WERI-Rb-1 (cell line): ENCODE measurements at regions not wholly inside any gene's neighbourhood (a gene's known extent, or its start where the extent isn't known, plus 50 kb on each side); places are given as distances from the start of the nearest gene placed in this dataset.
"Not testable (repeated sequence)": the region's sequence is repeated elsewhere in the genome, so short reads cannot be mapped to it uniquely, and the experiment has no call there.

ENCODE experiments used
- DNase-seq: peaks from one replicate; pipeline ENCODE4 v3.0.0-alpha.2; 2020
- H3K27ac ChIP-seq: fragments of 250-450 bp; sonication (Bioruptor Pico); 2 replicates; pipeline ENCODE4 v1.5.1; 2020; ENCODE audit warnings: mild to moderate bottlenecking, moderate library complexity
- H3K27me3 ChIP-seq: fragments of 250-450 bp; sonication (Bioruptor Pico); 2 replicates; pipeline ENCODE4 v1.5.1; 2021; ENCODE audit warnings: mild to moderate bottlenecking, low read depth, moderate library complexity; ENCODE audit not compliant: insufficient read depth, severe bottlenecking
- H3K36me3 ChIP-seq: fragments of 250-450 bp; sonication (Bioruptor Pico); 2 replicates; pipeline ENCODE4 v1.5.1; 2020; ENCODE audit warnings: mild to moderate bottlenecking, moderate library complexity
- H3K4me3 ChIP-seq: 2 replicates; pipeline ENCODE4 v1.5.1; 2011; ENCODE audit warnings: low read depth, mild to moderate bottlenecking, control low read depth, low read length
- H3K9me3 ChIP-seq: fragments of 250-450 bp; sonication (Bioruptor Pico); 2 replicates; pipeline ENCODE4 v1.5.1; 2021; ENCODE audit warnings: mild to moderate bottlenecking, moderate library complexity; ENCODE audit not compliant: severe bottlenecking
- TF ChIP-seq, protein P1 (sequence below): IDR thresholded peaks from 2 replicates; pipeline ENCODE4 v1.5.1; 2011; ENCODE audit warnings: low read depth, mild to moderate bottlenecking, control low read depth, inconsistent platforms, low read length

DNA sequence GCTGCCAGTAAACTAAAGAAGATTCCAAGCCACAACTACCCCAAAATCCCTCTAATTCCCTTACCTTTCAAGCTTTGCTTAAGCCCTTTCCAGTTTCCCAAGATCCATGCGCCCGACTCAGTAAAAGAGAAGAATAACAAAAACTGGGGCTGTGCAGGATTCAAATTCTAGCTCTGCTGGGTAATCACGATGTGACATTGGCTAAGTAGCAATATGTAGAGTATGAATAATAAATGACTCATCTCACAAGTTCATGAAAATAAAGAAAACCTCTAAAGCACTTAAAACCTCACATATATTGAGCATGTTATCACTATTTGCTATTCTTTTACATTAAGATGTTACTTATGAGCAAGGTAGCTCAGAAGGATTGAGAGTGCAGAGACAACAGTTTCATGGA lies 522.2 kb upstream of the ZNF717 start:
- H3K27ac ChIP-seq, result no peak overlapping the region
- no peak overlapping the region for H3K4me3 ChIP-seq
- TF ChIP-seq, protein P1, sequence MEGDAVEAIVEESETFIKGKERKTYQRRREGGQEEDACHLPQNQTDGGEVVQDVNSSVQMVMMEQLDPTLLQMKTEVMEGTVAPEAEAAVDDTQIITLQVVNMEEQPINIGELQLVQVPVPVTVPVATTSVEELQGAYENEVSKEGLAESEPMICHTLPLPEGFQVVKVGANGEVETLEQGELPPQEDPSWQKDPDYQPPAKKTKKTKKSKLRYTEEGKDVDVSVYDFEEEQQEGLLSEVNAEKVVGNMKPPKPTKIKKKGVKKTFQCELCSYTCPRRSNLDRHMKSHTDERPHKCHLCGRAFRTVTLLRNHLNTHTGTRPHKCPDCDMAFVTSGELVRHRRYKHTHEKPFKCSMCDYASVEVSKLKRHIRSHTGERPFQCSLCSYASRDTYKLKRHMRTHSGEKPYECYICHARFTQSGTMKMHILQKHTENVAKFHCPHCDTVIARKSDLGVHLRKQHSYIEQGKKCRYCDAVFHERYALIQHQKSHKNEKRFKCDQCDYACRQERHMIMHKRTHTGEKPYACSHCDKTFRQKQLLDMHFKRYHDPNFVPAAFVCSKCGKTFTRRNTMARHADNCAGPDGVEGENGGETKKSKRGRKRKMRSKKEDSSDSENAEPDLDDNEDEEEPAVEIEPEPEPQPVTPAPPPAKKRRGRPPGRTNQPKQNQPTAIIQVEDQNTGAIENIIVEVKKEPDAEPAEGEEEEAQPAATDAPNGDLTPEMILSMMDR, result no peak
- H3K36me3 ChIP-seq, result no peaks in the 10 kb centered on the region
- H3K9me3 ChIP-seq, result no peaks in the 10 kb centered on the region
- H3K27me3 ChIP-seq, result no peaks in the 10 kb centered on the region
- no peak for DNase-seq

DNA sequence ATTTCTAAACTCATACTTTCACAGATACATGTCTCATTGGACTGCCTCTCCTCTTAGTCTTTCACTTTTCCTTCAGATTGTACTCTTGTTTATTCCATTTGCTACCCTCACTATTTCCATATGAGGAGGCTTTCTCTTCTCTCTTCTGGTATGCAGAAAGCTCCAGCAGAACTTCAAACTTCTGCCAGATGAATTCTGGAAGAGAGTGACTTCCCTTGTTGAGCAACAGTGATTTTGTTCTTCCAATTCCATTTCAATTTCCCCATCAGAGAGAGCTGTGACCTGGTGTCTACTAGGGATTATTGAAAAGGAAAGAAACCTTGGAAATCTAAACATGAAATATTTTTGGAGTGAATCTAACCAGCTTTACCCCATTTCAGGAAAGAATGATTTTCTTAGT lies 523.2 kb upstream of the ZNF717 start:
- Histone ChIP-seq H3K27me3 (no peaks in the 10 kb centered on the region), H3K27ac (no peak overlapping the region), H3K9me3 (no peaks in the 10 kb centered on the region), H3K36me3 (no peaks in the 10 kb centered on the region), H3K4me3 (no peak overlapping the region)
- DNase-seq, result no peak
- TF ChIP-seq, protein P1, result no peak

DNA sequence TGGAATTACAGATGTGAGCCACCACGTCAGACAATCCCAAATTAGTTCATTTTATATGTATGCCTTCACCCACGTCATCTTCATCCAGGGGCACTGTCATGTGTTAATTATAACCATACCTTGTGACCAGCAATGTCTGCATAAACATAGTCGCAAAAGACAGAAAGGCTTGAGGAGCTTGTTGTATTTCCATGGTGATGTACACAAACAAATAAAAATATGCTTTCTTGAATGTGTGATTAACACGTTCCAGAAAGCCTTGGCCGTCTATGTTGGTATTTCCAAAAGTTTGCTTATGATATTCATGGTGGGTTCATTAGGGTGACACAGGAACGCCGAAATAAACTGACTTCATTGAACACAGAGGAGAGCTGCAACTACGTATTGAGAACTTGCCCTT lies 524.7 kb upstream of the ZNF717 start:
- no peaks in the 10 kb centered on the region for H3K36me3 ChIP-seq
- TF ChIP-seq, protein P1, result no peak
- no peaks in the 10 kb centered on the region for H3K27me3 ChIP-seq
- H3K4me3 ChIP-seq, result no peak overlapping the region
- H3K27ac ChIP-seq, result no peak overlapping the region
- H3K9me3 ChIP-seq, result no peaks in the 10 kb centered on the region
- DNase-seq, result no peak

DNA sequence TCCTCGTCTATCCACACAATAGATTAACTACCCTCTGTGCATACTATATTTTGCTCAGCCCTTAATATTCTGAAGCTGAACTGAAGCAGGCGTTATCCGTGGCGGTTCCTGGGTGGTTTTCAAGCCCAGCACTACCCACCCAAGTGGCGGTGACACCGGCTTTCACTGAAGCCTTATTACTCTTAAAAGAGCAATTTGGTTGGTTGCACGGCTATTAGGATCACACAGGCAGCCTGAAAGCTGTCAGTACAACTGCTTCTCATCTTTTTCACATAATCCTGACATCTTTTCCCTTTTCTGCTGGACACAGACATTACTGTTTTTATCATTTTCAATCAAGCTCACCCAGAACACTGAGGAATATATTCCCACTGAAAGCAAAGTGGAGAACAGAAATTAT lies 525.3 kb upstream of the ZNF717 start:
- Histone ChIP-seq H3K9me3 (no peaks in the 10 kb centered on the region), H3K4me3 (no peak overlapping the region), H3K27ac (no peak overlapping the region), H3K36me3 (no peaks in the 10 kb centered on the region), H3K27me3 (no peaks in the 10 kb centered on the region)
- no peak for DNase-seq
- TF ChIP-seq, protein P1, result no peak

DNA sequence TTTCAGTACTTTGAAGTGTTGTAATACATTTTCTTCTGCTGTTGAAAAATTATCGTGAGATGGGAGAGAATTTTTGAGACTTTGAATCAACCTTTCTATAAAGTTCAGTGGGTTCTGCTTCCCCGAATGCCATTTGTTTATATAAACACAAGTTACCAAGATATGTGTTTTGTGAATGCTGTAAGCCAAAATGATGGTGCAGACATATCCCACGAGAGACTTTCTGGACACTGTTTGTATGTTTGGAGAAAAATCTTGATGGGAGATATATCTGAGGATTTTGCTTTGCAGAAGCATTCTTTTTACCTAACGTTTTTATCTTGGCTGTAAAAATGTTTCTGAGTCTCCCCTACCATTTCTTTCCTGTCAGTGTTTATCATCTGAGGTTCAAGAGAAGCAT lies 526.6 kb upstream of the ZNF717 start:
- H3K4me3 ChIP-seq, result no peak overlapping the region
- H3K36me3 ChIP-seq, result no peaks in the 10 kb centered on the region
- TF ChIP-seq, protein P1, result no peak
- no peak overlapping the region for H3K27ac ChIP-seq
- H3K9me3 ChIP-seq, result no peaks in the 10 kb centered on the region
- DNase-seq, result no peak
- H3K27me3 ChIP-seq, result no peaks in the 10 kb centered on the region

DNA sequence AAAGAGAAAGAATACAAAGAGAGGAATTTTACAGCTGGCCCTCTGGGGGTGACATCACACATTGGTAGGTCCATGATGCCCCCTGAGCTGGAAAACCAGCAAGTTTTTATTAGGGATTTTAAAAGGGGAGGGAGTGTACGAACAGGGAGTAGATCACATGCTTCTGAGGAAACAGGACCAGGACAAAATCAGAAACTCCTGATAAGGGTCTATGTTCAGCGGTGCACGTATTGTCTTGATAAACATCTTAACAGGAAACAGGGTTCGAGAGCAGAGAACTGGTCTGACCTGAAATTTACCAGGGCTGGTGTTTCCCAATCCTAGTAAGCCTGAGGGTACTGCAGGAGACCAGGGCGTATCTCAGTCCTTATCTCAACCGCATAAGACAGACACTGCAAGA lies 530.6 kb upstream of the ZNF717 start:
- H3K27me3 ChIP-seq, H3K36me3 ChIP-seq, H3K9me3 ChIP-seq, H3K27ac ChIP-seq, H3K4me3 ChIP-seq, DNase-seq: not testable (repeated sequence)
